ENCODE measurements at regions not wholly inside any gene's neighbourhood (a gene's known extent, or its start where the extent isn't known, plus 50 kb on each side); places are given as distances from the start of the nearest gene placed in this dataset.

DNA sequence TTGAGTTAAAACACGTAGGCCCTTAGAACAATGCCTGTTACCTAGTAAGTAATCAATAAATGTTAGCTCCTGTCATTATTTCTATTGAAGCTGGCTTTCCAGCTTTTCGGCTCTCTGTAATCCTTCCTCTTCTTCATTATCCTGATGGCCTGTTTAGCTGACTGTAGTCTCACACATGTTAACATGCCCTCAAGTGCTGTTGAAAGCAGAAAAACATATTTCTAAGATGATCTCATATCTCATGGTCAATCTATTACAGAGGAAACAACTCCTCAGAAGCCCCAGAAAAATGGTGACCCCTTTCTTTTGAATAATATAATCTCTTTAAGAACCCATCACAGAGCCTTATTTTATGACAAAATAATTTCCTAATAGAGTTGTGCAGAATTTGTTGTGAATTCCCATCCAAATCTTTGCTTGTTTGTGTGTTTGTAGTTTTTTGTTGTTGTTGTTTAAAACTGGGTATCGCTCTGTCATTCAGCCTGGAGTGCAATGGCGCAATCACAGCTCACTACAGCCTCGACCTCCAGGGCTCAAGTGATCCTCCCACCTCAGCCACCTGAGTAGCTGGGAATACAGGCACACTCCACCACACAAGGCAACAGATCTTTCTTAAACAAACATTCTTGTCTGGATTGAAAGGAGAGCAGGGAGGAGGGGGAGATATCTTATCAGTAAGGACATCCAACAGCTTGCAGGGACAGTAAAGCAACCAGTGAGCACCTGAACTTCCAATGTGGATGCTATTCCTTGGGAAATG lies 242.5 kb upstream of the CAND1 start:
- no peaks in the 10 kb centered on the region for H3K27me3 ChIP-seq
- DNase-seq = no peak
- no peaks in the 10 kb centered on the region for H3K4me1 ChIP-seq
- H3K9me3 ChIP-seq = no peaks in the 10 kb centered on the region
- intact Hi-C loops (cut with DNase I) = no loop called here
- H3K27ac ChIP-seq = no peak overlapping the region
- H3K36me3 ChIP-seq = no peaks in the 10 kb centered on the region
- no peak for FAIRE-seq
- WGBS, 2 donors = 71 to 76% methylated on average over 5 of the region's 5 CpGs
- no peak for ATAC-seq
- TF ChIP-seq CTCF (IDR thresholded peaks at IDR 0.05) = no peak
- no peak overlapping the region for H3K4me3 ChIP-seq

DNA sequence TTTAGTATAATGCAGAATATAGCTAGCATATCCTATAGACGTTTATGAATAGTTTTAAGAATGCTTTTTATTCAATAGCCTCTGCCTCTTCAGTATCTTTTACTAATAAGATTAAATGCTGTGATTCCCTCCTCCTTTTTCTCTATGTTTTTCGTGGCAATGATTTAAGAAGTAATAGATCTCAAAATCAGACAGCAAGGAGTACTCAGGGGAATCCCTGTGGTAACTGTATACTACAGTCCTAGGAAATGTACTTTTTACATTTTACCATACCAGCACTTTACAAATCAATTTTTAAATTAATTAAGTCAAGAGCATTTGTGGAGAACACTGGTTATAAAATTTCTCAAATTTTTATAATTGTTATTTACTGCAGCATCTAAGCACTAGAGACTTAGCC lies 240.6 kb upstream of the CAND1 start:
- TF ChIP-seq CTCF (IDR thresholded peaks at IDR 0.05) = no peak
- no peak for DNase-seq
- Histone ChIP-seq H3K27me3 (no peaks in the 10 kb centered on the region), H3K4me1 (no peaks in the 10 kb centered on the region), H3K9me3 (no peaks in the 10 kb centered on the region), H3K36me3 (no peaks in the 10 kb centered on the region), H3K27ac (no peak overlapping the region), H3K4me3 (no peak overlapping the region)
- 75 to 84% methylated on average over 2 of the region's 2 CpGs for WGBS, 2 donors
- FAIRE-seq = no peak
- intact Hi-C loops (cut with DNase I) = no loop called here
- ATAC-seq = no peak

- H3K4me3 ChIP-seq = no peak overlapping the region
- DNase-seq = peak in 1 of 6 donors; percentile 21
- FAIRE-seq = no peak
- no peaks in the 10 kb centered on the region for H3K27me3 ChIP-seq
- no peaks in the 10 kb centered on the region for H3K4me1 ChIP-seq
- H3K9me3 ChIP-seq = no peaks in the 10 kb centered on the region
- WGBS, 2 donors = 63 to 68% methylated on average over 7 of the region's 7 CpGs
- no peak for ATAC-seq
- no peak overlapping the region for H3K27ac ChIP-seq
- no peaks in the 10 kb centered on the region for H3K36me3 ChIP-seq
- intact Hi-C loops (cut with DNase I) = no loop called here
- TF ChIP-seq CTCF (IDR thresholded peaks at IDR 0.05) = no peak
Observed at GRCh38 chr12:67034110-67034879, 234.9 kb upstream of the CAND1 start.

- no peak for FAIRE-seq
- intact Hi-C loops (cut with DNase I) = no loop called here
- Histone ChIP-seq H3K9me3 (no peaks in the 10 kb centered on the region), H3K27me3 (no peaks in the 10 kb centered on the region), H3K4me3 (no peak overlapping the region), H3K27ac (no peak overlapping the region), H3K36me3 (no peaks in the 10 kb centered on the region), H3K4me1 (no peaks in the 10 kb centered on the region)
- TF ChIP-seq CTCF (IDR thresholded peaks at IDR 0.05) = no peak
- WGBS, 2 donors = 80% methylated on average over 5 of the region's 5 CpGs
- no peak for ATAC-seq
- no peak for DNase-seq
Observed at GRCh38 chr12:67035121-67035520, 234.0 kb upstream of the CAND1 start.

DNA sequence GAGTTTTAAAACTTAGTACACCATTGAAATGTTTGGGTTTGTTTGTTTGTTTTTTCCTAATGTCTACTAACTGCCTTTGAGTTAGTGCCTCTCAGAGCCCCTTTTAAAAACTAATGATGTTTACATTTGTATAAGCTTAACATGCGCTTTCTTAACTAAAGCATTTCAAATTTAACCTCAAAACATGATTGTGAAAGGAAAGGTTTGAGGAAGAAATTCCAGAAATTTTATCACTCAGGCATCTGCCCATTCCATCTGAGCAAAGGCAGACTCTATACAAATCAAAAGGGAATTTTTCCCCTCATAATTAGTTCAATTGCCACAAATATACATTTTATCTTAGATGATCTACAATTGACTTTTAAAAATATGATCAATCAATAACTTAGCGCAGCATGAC lies 230.7 kb upstream of the CAND1 start:
- WGBS, 2 donors = 74 to 88% methylated on average over 2 of the region's 2 CpGs
- Histone ChIP-seq H3K27me3 (no peaks in the 10 kb centered on the region), H3K27ac (no peak overlapping the region), H3K4me3 (no peak overlapping the region), H3K4me1 (no peaks in the 10 kb centered on the region), H3K36me3 (no peaks in the 10 kb centered on the region), H3K9me3 (no peaks in the 10 kb centered on the region)
- intact Hi-C loops (cut with DNase I) = no loop called here
- ATAC-seq (no peak), FAIRE-seq (no peak), DNase-seq (no peak)
- no peak for TF ChIP-seq CTCF (IDR thresholded peaks at IDR 0.05)
